C4-2B (cell line): ENCODE measurements at regions not wholly inside any gene's neighbourhood (a gene's known extent, or its start where the extent isn't known, plus 50 kb on each side); places are given as distances from the start of the nearest gene placed in this dataset.

ENCODE experiments used
- H3K27ac ChIP-seq: fragments of 450-650 bp; 2 replicates; pipeline ENCODE4 v1.5.1; 2017
- ZFX ChIP-seq: fragments of 450-650 bp; IDR thresholded peaks from 2 replicates; pipeline ENCODE4 v1.6.1; 2017
- TF ChIP-seq, protein P1 (sequence below): fragments of 450-650 bp; conservative IDR thresholded peaks from 2 replicates; pipeline ENCODE4 v1.5.1; 2017; ENCODE audit warnings: mild to moderate bottlenecking

DNA sequence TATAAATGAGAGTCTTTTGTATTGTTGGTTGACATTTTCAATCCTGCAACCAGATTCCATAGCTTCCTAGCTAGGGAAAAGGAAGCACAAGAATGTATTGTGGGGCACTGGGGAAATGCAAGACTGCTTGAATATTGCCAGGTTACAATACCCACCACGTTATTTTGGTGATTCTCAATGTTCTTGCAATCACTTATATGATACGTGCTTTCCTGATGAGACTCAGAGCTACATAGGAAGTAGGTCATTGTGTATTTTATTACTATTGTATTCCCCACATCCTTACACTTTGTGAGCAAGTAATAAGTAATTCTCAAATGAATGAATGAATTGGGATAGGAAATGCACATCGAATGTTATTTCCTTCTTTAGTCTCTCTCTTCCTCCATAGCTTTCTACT, 217.1 kb upstream of the CD180 start:
- TF ChIP-seq ZFX, result no peak
- H3K27ac ChIP-seq, result no peak overlapping the region

DNA sequence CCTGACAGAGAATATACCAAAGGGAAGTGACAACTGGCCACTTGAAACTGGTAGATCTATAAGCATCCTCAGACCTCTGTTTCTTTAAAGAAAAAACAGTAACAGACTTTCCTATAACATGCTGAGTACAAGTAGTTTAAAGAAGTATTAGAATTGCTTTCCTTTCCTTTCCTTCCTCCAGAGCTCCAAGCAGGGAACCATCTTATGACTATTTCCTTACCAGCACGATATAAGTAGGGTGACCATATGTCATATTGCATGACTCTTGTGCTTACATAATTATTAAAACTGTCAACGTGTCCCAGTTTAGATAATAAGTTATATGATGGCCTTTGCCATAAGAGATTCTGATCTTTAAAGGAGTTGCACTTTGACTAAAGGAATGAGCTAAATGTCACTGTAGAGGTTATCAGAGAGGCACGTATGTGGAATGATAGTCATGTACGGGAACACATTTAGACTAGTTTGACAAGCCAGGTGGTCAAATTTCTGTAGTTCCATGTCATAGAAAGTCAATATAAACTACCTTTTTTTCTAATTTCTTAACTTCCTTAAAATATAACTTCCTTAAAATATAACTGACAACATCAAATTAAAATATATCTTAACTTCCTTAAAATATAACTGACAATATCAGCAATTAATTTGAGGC, 212.7 kb upstream of the CD180 start:
- no peak overlapping the region for H3K27ac ChIP-seq
- TF ChIP-seq, protein P1, sequence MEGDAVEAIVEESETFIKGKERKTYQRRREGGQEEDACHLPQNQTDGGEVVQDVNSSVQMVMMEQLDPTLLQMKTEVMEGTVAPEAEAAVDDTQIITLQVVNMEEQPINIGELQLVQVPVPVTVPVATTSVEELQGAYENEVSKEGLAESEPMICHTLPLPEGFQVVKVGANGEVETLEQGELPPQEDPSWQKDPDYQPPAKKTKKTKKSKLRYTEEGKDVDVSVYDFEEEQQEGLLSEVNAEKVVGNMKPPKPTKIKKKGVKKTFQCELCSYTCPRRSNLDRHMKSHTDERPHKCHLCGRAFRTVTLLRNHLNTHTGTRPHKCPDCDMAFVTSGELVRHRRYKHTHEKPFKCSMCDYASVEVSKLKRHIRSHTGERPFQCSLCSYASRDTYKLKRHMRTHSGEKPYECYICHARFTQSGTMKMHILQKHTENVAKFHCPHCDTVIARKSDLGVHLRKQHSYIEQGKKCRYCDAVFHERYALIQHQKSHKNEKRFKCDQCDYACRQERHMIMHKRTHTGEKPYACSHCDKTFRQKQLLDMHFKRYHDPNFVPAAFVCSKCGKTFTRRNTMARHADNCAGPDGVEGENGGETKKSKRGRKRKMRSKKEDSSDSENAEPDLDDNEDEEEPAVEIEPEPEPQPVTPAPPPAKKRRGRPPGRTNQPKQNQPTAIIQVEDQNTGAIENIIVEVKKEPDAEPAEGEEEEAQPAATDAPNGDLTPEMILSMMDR, result no peak
- TF ChIP-seq ZFX, result no peak

DNA sequence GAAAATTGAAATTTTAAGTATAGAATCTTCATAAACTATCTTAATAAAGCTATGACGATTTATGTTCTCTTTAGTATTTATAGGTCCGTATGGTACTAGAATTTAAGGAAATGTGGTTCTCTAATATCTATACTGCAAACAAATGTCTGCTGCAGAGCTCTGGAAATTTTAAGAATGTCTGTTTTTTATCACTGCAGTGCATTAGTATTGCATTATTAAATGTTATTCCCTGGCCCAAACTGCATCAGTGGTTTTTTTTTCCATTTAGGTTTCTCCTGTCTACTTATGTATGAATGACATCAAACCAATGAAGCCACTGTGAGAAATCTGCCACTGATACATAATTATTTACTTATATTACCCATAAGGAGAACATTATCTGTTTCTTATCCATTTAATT, 211.4 kb upstream of the CD180 start:
- no peak overlapping the region for H3K27ac ChIP-seq
- no peak for TF ChIP-seq ZFX
- TF ChIP-seq, protein P1, result no peak

DNA sequence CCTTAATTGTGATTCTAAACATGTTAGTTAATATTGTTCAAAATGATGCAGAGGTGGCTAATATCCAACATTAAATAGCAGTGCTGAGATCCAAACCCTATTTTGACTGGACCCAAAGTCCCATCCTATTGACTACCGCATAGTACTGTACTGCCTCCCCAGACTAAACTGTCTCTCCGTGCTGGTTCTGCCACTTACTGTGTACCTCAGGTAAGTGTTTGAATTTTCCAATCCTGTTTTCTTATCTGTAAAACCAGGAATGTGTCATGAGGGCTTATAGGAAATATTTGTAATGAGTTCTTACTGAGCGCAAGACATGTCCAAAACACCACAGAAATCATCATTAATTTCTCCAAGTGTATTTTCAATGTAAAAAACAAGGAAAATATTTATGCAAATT, 209.2 kb upstream of the CD180 start:
- no peak overlapping the region for H3K27ac ChIP-seq
- TF ChIP-seq ZFX, result no peak
- TF ChIP-seq, protein P1, result no peak

DNA sequence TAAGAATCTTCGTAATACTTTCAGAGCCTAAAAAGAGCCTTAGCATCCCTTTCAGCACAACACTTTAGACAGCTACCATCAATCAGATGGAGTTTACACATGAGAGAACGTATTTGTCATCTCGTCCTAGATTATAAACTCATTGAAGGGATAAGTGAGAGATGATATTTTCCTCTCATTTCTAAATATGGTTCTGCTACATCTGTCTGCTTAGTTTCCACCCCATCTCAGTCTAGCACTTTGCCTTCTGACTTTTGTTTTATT, 208.4 kb upstream of the CD180 start:
- no peak overlapping the region for H3K27ac ChIP-seq
- TF ChIP-seq ZFX, result no peak
- TF ChIP-seq, protein P1, result no peak

DNA sequence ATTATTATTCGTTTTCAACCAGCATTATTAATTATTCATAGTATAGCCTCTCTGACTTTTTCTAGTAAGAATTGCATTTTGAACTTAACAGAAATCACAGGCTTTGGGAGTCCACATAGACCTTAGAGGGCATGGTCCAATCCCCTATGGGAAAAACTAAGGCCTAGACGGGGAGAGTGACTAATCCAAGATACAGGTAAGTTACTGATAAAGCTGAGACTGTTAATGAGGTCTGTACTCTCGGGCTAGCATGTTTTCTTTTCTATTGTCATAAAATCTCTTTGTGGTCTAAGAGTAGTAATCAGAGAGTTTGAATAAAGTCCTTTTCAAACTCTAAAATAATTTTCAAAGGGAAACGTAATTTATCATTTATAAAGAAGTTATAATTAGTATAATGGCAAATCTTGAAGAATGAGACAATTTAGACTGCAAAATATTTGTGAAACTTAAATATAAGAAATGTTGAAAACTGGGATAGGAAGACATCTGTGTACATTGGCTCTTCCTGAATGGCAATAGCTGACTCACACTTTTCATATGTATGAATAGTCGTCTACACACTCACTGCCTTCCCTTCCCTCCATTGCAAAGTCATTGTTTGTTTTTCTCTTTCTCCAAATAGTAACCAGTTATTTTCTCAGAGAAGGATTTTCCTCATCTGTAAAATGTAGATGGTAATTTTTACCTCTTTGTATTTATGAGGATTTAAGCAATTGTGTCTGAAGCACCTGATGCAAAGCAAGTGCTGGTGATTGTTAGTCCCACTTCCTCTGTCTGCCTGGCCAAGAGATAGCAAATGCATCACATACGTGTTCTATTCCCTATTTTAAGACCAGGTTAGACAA, 207.9 kb upstream of the CD180 start:
- no peak overlapping the region for H3K27ac ChIP-seq

DNA sequence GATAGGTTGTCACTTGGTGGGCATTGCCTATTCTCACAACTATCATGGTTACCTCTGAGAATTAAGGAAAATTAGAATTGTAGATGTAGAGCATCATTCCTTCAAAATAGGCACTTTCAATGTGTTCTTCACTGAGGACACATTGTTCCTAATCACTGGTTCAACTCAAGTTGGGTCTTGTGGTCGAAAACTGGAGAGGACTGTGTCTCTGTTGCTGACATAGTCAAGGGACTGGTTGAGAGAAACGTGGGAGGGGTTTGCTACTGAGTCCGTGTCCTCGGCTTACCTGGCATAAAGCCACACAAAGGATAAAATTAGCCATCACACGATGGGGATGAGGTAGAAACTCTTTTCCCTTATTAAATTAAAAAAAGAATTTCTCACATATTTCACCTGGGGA, 205.9 kb upstream of the CD180 start:
- no peak overlapping the region for H3K27ac ChIP-seq
- TF ChIP-seq ZFX, result no peak
- TF ChIP-seq, protein P1, result no peak

More for the DNA sequence above, 207.9 kb upstream of the CD180 start:
- no peak for TF ChIP-seq ZFX
- TF ChIP-seq, protein P1, result no peak

DNA sequence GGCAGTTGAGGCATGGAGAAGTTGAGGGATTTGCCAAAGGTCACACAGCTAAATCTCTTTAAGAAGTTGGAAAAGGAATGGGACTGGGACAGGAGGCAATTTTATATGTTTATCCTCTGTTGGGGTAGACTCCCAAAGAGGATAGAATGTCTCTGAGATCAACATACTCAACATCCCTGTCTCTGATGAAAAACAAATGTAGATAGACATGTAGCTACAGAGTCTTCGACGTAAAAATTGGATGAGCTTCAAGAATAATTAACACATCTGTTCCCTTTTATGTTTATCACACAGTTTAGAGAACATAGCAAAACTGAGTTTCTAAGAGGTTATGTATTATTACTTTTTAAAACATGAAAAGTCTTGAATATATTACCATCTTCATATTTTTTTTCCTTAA, 204.6 kb upstream of the CD180 start:
- no peak overlapping the region for H3K27ac ChIP-seq
- TF ChIP-seq, protein P1, result no peak
- TF ChIP-seq ZFX, result no peak
